Skeletal muscle satellite cell (primary cell): ENCODE measurements at regions not wholly inside any gene's neighbourhood (a gene's known extent, or its start where the extent isn't known, plus 50 kb on each side); places are given as distances from the start of the nearest gene placed in this dataset.
"Not testable (repeated sequence)": the region's sequence is repeated elsewhere in the genome, so short reads cannot be mapped to it uniquely, and the experiment has no call there.

Experiments
- H3K27me3 ChIP-seq: 2 replicates; pipeline ENCODE4 v1.7.0; 2013; ENCODE audit warnings: low read length; ENCODE audit not compliant: control insufficient read depth, insufficient read depth
- H3K36me3 ChIP-seq: 2 replicates; pipeline ENCODE4 v1.7.0; 2013; ENCODE audit warnings: mild to moderate bottlenecking, control low read depth, low read length; ENCODE audit not compliant: insufficient read depth
- H3K4me1 ChIP-seq: 2 replicates; pipeline ENCODE4 v1.7.0; 2013; ENCODE audit warnings: low read length; ENCODE audit not compliant: control insufficient read depth, insufficient read depth
- H3K4me2 ChIP-seq: 2 replicates; pipeline ENCODE4 v1.7.0; 2013; ENCODE audit warnings: mild to moderate bottlenecking, low read length
- H3K4me3 ChIP-seq: 2 replicates; pipeline ENCODE4 v1.7.0; 2013; ENCODE audit warnings: low read length
- H3K9ac ChIP-seq: 2 replicates; pipeline ENCODE4 v1.7.0; 2013; ENCODE audit warnings: mild to moderate bottlenecking, low read depth, low read length, moderate library complexity
- H3K9me3 ChIP-seq: replicated peaks from 2 replicates; pipeline ENCODE4 v1.7.0; 2013; ENCODE audit warnings: mild to moderate bottlenecking, control low read depth, low read length

DNA sequence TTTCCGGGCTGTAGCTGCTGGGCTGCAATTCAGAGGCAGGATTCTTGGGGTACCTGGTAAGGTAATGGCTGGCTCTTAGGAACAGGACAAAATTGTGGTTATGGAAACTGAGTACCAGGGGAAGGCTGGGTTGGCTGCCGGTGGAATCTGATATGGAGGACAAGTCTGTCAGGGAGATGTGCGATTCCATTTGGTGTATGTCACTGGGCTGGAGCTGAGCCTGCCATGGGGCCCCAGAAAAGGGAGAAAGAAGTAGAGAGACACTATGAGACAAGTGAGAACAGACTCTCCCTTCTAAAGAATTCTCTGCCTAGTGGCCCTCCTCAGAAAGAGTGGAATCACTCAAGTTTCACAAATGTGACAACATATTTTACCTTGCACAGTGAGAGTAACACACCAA lies 368.2 kb upstream of the ROPN1 start:
- no peak overlapping the region for H3K4me3 ChIP-seq
- H3K4me2 ChIP-seq = no peak overlapping the region
- no peaks in the 10 kb centered on the region for H3K4me1 ChIP-seq

DNA sequence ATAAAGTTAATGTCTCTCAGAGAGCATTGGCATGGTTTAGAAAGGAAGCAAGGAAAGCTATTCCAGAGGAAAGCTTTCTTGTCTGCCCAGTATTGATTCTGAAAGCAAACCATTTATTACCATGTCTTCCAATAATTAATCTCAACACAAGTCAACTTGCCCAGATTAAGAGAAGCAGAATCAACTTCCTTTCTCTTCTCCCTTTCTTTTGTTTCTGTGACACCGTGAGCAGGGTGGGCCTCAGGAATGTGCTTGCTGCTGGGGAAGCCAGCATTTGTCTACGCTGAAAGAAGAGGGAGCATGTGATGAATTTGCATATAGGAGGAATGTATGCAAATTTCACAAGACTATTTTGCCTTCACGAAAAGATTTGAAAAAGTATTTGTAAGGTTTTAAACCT lies 368.6 kb upstream of the ROPN1 start:
- no peak overlapping the region for H3K9ac ChIP-seq
- H3K9me3 ChIP-seq = no peaks in the 10 kb centered on the region
- no peaks in the 10 kb centered on the region for H3K4me1 ChIP-seq
- H3K36me3 ChIP-seq = no peaks in the 10 kb centered on the region
- no peak overlapping the region for H3K4me3 ChIP-seq
- no peak overlapping the region for H3K4me2 ChIP-seq
- no peaks in the 10 kb centered on the region for H3K27me3 ChIP-seq

More for the DNA sequence above, 368.2 kb upstream of the ROPN1 start:
- H3K9ac ChIP-seq = no peak overlapping the region
- H3K9me3 ChIP-seq = no peaks in the 10 kb centered on the region
- no peaks in the 10 kb centered on the region for H3K36me3 ChIP-seq
- H3K27me3 ChIP-seq = no peaks in the 10 kb centered on the region

DNA sequence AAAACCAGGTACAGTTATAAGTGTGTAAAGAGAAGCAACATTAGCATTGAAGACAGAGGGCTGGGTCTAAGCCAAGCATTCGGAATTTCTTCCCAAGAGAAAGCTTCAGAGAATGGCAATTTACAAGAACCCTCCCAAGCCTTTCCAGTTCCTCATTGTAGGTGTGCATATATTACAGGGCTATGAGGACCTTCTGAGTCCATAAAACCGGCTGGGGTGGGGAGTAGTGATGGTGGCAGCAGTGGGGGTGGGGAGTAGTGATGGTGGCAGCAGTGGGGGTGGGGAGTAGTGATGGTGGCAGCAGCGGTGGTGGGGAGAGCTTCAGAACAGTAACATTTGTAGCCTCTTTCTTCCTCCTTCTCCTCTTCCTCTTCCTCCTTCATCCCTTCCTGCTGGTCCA lies 368.7 kb upstream of the UMPS start:
- Histone ChIP-seq H3K4me1 (no peaks in the 10 kb centered on the region), H3K9me3 (no peaks in the 10 kb centered on the region), H3K4me3 (no peak overlapping the region), H3K4me2 (no peak overlapping the region), H3K9ac (no peak overlapping the region), H3K27me3 (no peaks in the 10 kb centered on the region), H3K36me3 (no peaks in the 10 kb centered on the region)

DNA sequence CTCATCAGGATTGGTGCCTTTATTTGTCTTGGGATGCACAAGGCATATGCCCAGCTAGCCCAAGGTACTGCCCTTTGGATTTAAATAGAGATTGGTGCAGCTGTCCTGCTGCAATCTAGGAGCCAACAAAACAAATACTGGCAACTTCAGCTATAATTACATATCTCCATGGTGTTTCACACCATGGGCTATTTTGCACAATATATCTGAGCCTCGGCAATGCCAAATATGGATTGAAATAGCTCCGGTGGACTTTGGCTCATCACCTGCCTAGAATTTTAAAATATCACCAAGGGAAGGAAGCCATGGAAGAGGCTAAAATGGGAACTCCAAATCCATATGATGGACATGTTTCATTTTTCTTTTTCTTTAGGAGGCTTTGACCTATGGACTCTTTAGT lies 367.8 kb upstream of the UMPS start:
- no peak overlapping the region for H3K4me3 ChIP-seq
- no peaks in the 10 kb centered on the region for H3K27me3 ChIP-seq
- no peaks in the 10 kb centered on the region for H3K9me3 ChIP-seq
- H3K9ac ChIP-seq = no peak overlapping the region
- no peaks in the 10 kb centered on the region for H3K4me1 ChIP-seq
- no peaks in the 10 kb centered on the region for H3K36me3 ChIP-seq
- no peak overlapping the region for H3K4me2 ChIP-seq

DNA sequence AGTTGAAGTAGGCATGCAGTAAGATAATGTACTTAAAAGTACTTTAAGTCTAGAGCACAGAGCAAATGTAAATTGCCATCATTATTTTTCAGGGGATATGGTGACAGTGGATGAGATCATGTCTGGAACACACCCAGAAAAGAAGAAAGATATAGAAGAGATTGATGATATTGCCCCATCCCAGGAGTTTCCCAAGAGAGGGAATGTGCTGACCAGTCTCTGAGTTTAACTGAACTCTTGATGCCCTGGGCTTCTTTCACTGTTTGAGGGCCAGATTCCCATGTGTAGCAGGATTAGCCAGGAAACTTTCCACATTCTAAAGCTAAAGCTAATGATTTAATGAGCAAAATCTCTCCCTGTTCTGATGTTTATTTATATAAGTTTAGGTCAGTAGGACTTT lies 366.8 kb upstream of the UMPS start:
- Histone ChIP-seq H3K27me3 (no peaks in the 10 kb centered on the region), H3K4me2 (no peak overlapping the region), H3K36me3 (no peaks in the 10 kb centered on the region), H3K4me1 (no peaks in the 10 kb centered on the region), H3K9me3 (no peaks in the 10 kb centered on the region), H3K4me3 (no peak overlapping the region), H3K9ac (no peak overlapping the region)

DNA sequence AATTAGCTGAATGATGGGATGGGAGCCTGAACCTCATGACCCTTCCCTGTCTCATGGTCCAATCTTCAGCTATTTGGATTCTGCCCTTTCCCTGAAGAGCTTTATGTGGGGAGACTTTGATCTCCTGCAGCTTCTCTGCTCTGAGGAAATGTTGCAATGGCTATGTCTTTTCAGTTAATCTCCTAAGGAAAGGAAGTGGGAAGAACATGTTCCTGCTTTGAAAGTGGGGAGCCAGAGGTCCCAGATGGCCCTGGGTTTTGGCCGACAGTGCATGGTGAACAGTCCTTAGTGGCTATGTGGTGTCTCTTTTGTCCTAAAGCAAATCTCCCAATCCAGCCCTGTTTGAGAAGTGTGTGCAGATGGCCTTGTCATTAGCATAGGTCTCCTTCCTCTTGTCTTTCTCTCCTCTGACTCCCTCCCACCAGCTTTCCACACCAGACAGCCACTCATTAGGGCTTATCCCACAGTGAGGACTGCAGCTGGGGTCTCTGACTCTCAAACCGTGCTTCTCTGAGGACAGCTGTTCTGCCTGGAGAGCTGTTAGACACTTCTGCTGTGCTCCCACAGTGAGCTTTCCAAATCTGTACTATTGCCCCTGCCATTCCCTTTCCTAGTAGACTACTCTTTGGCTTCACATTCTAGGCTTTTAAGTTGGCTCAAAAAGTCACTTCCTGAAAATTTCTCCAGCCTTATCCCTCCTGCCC lies 365.8 kb upstream of the UMPS start:
- Histone ChIP-seq H3K9me3 (no peaks in the 10 kb centered on the region), H3K36me3 (no peaks in the 10 kb centered on the region), H3K4me3 (no peak overlapping the region), H3K27me3 (no peaks in the 10 kb centered on the region), H3K9ac (no peak overlapping the region), H3K4me2 (no peak overlapping the region), H3K4me1 (no peaks in the 10 kb centered on the region)

DNA sequence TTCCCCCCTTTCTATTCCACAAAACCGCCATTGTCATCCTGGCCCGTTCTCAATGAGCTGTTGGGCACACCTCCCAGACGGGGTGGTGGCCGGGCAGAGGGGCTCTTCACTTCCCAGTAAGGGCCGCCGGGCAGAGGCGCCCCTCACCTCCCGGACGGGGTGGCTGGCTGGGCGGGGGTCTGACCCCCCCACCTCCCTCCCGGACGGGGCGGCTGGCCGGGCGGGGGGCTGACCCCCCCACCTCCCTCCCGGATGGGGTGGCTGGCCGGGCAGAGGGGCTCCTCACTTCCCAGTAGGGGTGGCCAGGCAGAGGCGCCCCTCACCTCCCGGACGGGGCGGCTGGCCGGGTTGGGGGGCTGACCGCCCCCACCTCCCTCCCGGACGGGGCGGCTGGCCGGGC lies 363.6 kb upstream of the UMPS start:
- not testable (repeated sequence) for H3K36me3 ChIP-seq, H3K27me3 ChIP-seq, H3K9me3 ChIP-seq, H3K9ac ChIP-seq, H3K4me3 ChIP-seq, H3K4me2 ChIP-seq, H3K4me1 ChIP-seq

DNA sequence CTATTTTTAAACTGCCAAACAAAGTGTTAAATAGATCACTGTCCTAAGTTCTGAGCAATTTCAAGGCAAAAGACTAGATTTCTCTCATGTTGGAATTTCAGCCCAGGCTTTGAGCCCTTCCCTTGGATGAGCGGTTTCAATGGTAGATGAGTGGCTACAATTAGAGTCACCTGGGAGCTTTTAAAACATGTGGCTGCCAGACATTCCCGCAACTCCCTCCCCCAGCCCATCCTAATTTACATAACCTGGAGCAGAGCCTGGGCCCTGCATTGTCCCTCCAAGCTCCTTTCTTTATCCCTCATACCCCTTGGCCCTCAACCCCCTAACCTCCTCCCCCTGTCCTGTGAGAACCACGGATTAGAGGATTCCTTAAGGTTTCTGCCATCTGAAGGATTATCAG lies 357.5 kb upstream of the UMPS start:
- H3K9me3 ChIP-seq = no peaks in the 10 kb centered on the region
- H3K4me2 ChIP-seq = no peak overlapping the region
- H3K4me3 ChIP-seq = no peak overlapping the region
- no peak overlapping the region for H3K9ac ChIP-seq
- no peaks in the 10 kb centered on the region for H3K36me3 ChIP-seq
- peaks cover 2% of the 10 kb centered on the region for H3K27me3 ChIP-seq
- no peaks in the 10 kb centered on the region for H3K4me1 ChIP-seq

DNA sequence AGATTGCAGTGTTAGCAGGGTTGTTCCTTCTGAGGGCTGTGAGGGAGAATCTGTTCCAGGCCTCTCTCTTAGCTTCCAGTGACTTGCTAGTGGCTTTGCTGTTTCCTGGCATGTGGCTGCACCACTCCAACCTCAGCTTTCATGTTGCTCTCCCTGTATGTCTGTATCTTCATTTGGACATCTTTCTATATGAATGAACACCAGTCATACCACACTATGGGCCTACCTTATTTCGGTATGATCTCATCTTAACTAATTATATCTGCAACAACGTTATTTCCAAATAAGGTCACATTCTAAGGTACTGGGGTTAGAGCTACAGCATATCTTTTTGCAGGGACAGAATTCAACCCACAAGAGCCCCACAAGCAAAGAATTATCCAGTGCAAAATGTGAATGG lies 356.7 kb upstream of the UMPS start:
- no peaks in the 10 kb centered on the region for H3K36me3 ChIP-seq
- H3K9ac ChIP-seq = no peak overlapping the region
- no peaks in the 10 kb centered on the region for H3K9me3 ChIP-seq
- H3K4me3 ChIP-seq = no peak overlapping the region
- no peaks in the 10 kb centered on the region for H3K4me1 ChIP-seq
- H3K4me2 ChIP-seq = no peak overlapping the region
- peaks cover 2% of the 10 kb centered on the region for H3K27me3 ChIP-seq

DNA sequence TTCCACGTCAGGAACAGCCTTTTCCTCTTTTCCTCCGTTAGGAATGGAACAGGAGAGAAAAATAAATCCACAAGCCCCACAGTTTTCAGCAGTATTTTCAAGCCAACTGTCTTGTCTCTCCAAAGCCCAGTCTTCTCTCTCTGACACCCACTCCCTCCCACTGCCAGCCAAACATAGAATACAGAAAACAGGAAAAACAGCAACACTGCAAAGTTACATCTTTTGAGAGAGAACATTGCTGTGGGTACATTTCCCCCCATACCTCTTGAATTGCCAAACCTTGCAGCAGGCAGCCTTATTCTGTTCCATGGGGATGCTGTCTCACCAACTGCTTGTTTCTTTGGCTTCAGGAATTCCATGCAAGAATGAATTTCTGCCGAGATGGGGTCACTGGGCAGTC lies 355.7 kb upstream of the UMPS start:
- Histone ChIP-seq H3K36me3 (no peaks in the 10 kb centered on the region), H3K4me3 (no peak overlapping the region)

DNA sequence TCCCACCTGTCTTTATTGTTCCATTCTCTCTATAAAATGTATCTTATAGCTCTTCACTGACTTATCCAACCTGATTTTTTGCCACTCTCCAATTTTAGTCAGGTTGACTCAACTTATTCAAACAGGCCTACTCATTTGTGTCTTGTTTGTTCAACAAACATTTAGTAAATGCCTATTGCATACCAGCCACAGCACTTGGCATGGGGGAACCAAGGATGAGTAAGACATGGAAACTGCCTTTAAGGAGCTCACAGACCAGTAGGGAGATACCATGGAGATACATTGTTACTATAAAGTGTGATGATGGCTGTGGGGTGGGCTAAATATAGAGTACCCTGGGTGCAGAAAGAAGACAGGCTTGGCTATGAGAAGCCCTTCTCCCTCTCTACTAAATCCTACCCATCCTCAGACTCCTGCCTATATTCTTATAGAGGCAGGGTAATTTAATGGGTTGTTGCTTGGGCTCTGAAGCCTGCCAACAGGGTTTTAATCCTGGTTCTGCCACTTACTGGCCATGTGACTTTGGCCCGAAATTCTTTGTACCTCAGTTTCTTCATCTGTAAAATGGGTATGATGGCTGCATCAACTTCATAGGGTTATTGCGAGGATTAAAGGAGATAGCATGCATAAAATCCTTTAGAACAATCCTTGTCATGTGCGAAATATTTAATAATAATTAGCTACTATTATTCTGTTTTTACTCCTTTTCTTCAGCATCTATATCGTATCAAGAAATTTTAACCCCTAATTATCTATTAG lies 348.5 kb upstream of the UMPS start:
- Histone ChIP-seq H3K4me2 (no peak overlapping the region), H3K36me3 (no peaks in the 10 kb centered on the region), H3K9me3 (no peaks in the 10 kb centered on the region), H3K4me1 (peaks cover 12% of the 10 kb centered on the region), H3K27me3 (no peaks in the 10 kb centered on the region), H3K4me3 (no peak overlapping the region), H3K9ac (no peak overlapping the region)

More for the DNA sequence above, 355.7 kb upstream of the UMPS start:
- no peaks in the 10 kb centered on the region for H3K9me3 ChIP-seq
- H3K9ac ChIP-seq = no peak overlapping the region
- H3K4me2 ChIP-seq = no peak overlapping the region
- H3K27me3 ChIP-seq = peaks cover 2% of the 10 kb centered on the region
- H3K4me1 ChIP-seq = no peaks in the 10 kb centered on the region

DNA sequence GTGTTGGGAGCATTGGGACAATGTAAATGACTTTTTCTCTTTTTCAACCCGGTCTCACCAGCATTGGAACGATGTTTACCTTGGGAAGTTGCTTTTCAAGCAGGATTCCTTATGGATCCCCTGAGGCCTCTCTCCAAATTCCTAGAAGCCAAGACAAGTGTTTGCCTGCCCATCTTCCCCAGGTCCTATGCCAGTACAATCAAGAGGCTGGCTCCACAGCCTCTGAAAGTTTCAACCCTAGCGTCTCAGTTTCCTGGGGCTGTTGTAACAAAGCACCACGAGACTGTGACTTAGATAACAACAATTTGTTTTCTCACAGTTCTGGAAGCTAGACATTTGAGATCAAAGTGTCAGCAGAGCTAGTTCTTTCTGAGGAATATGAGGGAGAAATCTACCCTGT lies 347.2 kb upstream of the UMPS start:
- no peaks in the 10 kb centered on the region for H3K27me3 ChIP-seq
- no peak overlapping the region for H3K9ac ChIP-seq

More for the DNA sequence above, 347.2 kb upstream of the UMPS start:
- Histone ChIP-seq H3K4me2 (no peak overlapping the region), H3K4me1 (peaks cover 12% of the 10 kb centered on the region), H3K4me3 (no peak overlapping the region), H3K9me3 (no peaks in the 10 kb centered on the region), H3K36me3 (no peaks in the 10 kb centered on the region)
